Breast epithelium (tissue), 3 donors: ENCODE measurements at regions not wholly inside any gene's neighbourhood (a gene's known extent, or its start where the extent isn't known, plus 50 kb on each side); places are given as distances from the start of the nearest gene placed in this dataset.

Source experiments
- CTCF ChIP-seq, 3 donors: fragments of 450-650 bp; IDR thresholded peaks; one replicate each; pipeline ENCODE4 v1.5.1; 2016 to 2017; ENCODE audit warnings: antibody characterized with exemption in 3 of 3, mild to moderate bottlenecking in 3 of 3, moderate library complexity in 3 of 3
- POLR2AphosphoS5 ChIP-seq, 3 donors: sonication (generic); formaldehyde crosslinking; IDR thresholded peaks; one replicate each; pipeline ENCODE4 v1.6.1; 2017; ENCODE audit warnings: antibody characterized with exemption in 3 of 3

- TF ChIP-seq CTCF (IDR thresholded peaks at IDR 0.05): no peak
- TF ChIP-seq POLR2AphosphoS5 (IDR thresholded peaks at IDR 0.05): no peak
These were observed 143.4 kb downstream of the MTRR start for GRCh38 chr5:8012131-8012977.
